ENCODE measurements at regions not wholly inside any gene's neighbourhood (a gene's known extent, or its start where the extent isn't known, plus 50 kb on each side); places are given as distances from the start of the nearest gene placed in this dataset.
"Not testable (repeated sequence)": the region's sequence is repeated elsewhere in the genome, so short reads cannot be mapped to it uniquely, and the experiment has no call there.

GRCh38 chr1:116847688-116848531 lies 61.8 kb upstream of the PTGFRN start:
- peak; percentile 68 for DNase-seq
- peak; percentile 91 for ATAC-seq
- intact Hi-C loops (cut with micrococcal nuclease) = no loop called here

GRCh38 chr1:116850436-116850835 lies 59.3 kb upstream of the PTGFRN start:
- ATAC-seq (no peak), DNase-seq (no peak)
- intact Hi-C loops (cut with micrococcal nuclease) = no loop called here

GRCh38 chr1:116851189-116851588 lies 58.5 kb upstream of the PTGFRN start:
- intact Hi-C loops (cut with micrococcal nuclease); ATAC-seq; DNase-seq: not testable (repeated sequence)

- intact Hi-C loops (cut with micrococcal nuclease) = no loop called here
- ATAC-seq (no peak), DNase-seq (no peak)
These were observed 57.9 kb upstream of the PTGFRN start for GRCh38 chr1:116851846-116852245.

GRCh38 chr1:116852367-116852766 lies 57.3 kb upstream of the PTGFRN start:
- intact Hi-C loops (cut with micrococcal nuclease) = no loop called here
- ATAC-seq = no peak
- DNase-seq = no peak

- DNase-seq (no peak), ATAC-seq (no peak)
- intact Hi-C loops (cut with micrococcal nuclease) = no loop called here
These were observed 56.8 kb upstream of the PTGFRN start for GRCh38 chr1:116852910-116853309.

- DNase-seq (no peak), ATAC-seq (peak; percentile 7)
- intact Hi-C loops (cut with micrococcal nuclease) = no loop called here
These were observed 55.9 kb upstream of the PTGFRN start for GRCh38 chr1:116853680-116854402.

GRCh38 chr1:116854403-116854690 lies 55.4 kb upstream of the PTGFRN start:
- intact Hi-C loops (cut with micrococcal nuclease) = no loop called here
- DNase-seq (no peak), ATAC-seq (peak; percentile 49)

GRCh38 chr1:116854716-116855115 lies 55.0 kb upstream of the PTGFRN start:
- no peak for ATAC-seq
- intact Hi-C loops (cut with micrococcal nuclease) = no loop called here
- no peak for DNase-seq

- intact Hi-C loops (cut with micrococcal nuclease) = no loop called here
- ATAC-seq (peak; percentile 92), DNase-seq (peak; percentile 73)
These were observed 54.5 kb upstream of the PTGFRN start for GRCh38 chr1:116855191-116855619.

GRCh38 chr1:116855773-116856201 lies 53.9 kb upstream of the PTGFRN start:
- ATAC-seq (peak; percentile 53), DNase-seq (no peak)

GRCh38 chr1:116856312-116856711 lies 53.4 kb upstream of the PTGFRN start:
- no peak for DNase-seq
- intact Hi-C loops (cut with micrococcal nuclease) = no loop called here
- no peak for ATAC-seq

More at GRCh38 chr1:116855773-116856201, 53.9 kb upstream of the PTGFRN start:
- intact Hi-C loops (cut with micrococcal nuclease) = no loop called here

- intact Hi-C loops (cut with micrococcal nuclease) = no loop called here
- ATAC-seq (no peak), DNase-seq (no peak)
These were observed 52.6 kb upstream of the PTGFRN start for GRCh38 chr1:116857092-116857491.
